ENCODE measurements at regions not wholly inside any gene's neighbourhood (a gene's known extent, or its start where the extent isn't known, plus 50 kb on each side); places are given as distances from the start of the nearest gene placed in this dataset.
"Not testable (repeated sequence)": the region's sequence is repeated elsewhere in the genome, so short reads cannot be mapped to it uniquely, and the experiment has no call there.

DNA sequence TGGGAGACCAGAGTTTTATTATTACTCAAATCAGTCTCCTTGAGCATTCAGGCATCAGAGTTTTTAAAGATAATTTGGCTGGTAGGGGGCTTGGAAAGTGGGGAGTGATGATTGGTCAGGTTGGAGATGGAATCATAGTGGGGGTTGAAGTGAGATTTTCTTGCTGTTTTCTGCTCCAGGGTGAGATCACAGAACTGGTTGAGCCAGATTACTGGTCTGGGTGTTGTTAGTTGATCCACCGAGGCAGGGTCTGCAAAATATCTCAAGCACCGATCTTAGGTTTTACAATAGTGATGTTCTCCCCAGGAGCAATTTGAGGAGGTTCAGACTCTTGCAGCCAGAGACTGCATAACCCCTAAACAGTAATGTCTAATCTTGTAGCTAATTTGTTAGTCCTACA, 141.0 kb downstream of the OTOL1 start:
- no peak overlapping the region for H3K27ac ChIP-seq (ENCODE audit: low read depth, low read length)
- POLR2A ChIA-PET, result no interaction called here

DNA sequence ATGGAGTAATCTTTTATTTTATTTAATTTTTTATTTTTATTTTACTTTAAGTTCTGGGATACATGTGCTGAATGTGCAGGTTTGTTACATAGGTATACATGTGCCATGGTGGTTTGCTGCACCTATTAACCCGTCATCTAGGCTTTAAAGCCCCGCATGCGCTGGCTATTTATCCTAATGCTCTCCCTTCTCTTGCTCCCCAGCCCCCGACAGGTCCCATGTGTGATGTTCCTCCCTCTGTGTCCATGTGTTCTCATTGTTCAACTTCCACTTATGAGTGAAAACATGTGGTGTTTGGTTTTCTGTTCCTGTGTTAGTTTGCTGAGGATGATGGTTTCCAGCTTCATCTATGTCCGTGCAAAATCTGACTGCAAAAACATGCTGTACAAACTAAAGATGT, 142.5 kb downstream of the OTOL1 start:
- H3K4me2 ChIP-seq (ENCODE audit: low read length); H3K9ac ChIP-seq (ENCODE audit: low read length); H2AFZ ChIP-seq (ENCODE audit: low read depth, low read length, poor library complexity, severe bottlenecking); H3K4me3 ChIP-seq (replicated peaks in 1 of 2; ENCODE audit: low read depth in 1 of 2, low read length in 2 of 2); H3K9me3 ChIP-seq (ENCODE audit: control insufficient read depth in 1 of 2, insufficient read depth in 1 of 2, low read depth in 1 of 2, low read length in 2 of 2); RAD21 ChIA-PET (ENCODE audit: low non-redundant PET in 1 of 2, low total read pairs in 2 of 2, uncharacterized antibody in 2 of 2, unreplicated experiment in 2 of 2); intact Hi-C loops (cut with micrococcal nuclease); H3K36me3 ChIP-seq (ENCODE audit: control insufficient read depth in 1 of 2, insufficient read depth in 2 of 2, low read length in 2 of 2); H3K27me3 ChIP-seq (ENCODE audit: insufficient read depth, low read length); DNase-seq (ENCODE audit: low read depth, low spot score); H4K20me1 ChIP-seq (ENCODE audit: insufficient read depth); ATAC-seq; CTCF ChIA-PET; POLR2A ChIA-PET; H3K9me2 ChIP-seq (ENCODE audit: insufficient read depth); H3K4me1 ChIP-seq (ENCODE audit: control insufficient read depth in 1 of 2, insufficient read depth in 2 of 2, low read length in 2 of 2); H3K27ac ChIP-seq (ENCODE audit: low read depth, low read length); H3K79me2 ChIP-seq (ENCODE audit: insufficient read depth, low read length); BruUV-seq (replicated peaks): not testable (repeated sequence)

More for the DNA sequence above, 141.0 kb downstream of the OTOL1 start:
- Histone ChIP-seq H3K4me3 (replicated peaks in 1 of 2; ENCODE audit: low read depth in 1 of 2, low read length in 2 of 2) (no peak overlapping the region), H3K4me1 (ENCODE audit: control insufficient read depth in 1 of 2, insufficient read depth in 2 of 2, low read length in 2 of 2) (no peaks in the 10 kb centered on the region), H2AFZ (ENCODE audit: low read depth, low read length, poor library complexity, severe bottlenecking) (no peak overlapping the region), H3K9me2 (ENCODE audit: insufficient read depth) (no peaks in the 10 kb centered on the region), H3K27me3 (ENCODE audit: insufficient read depth, low read length) (no peaks in the 10 kb centered on the region), H3K9me3 (ENCODE audit: control insufficient read depth in 1 of 2, insufficient read depth in 1 of 2, low read depth in 1 of 2, low read length in 2 of 2) (no peaks in the 10 kb centered on the region), H4K20me1 (ENCODE audit: insufficient read depth) (no peaks in the 10 kb centered on the region), H3K4me2 (ENCODE audit: low read length) (no peak overlapping the region), H3K36me3 (ENCODE audit: control insufficient read depth in 1 of 2, insufficient read depth in 2 of 2, low read length in 2 of 2) (no peaks in the 10 kb centered on the region), H3K79me2 (ENCODE audit: insufficient read depth, low read length) (no peaks in the 10 kb centered on the region), H3K9ac (ENCODE audit: low read length) (no peak overlapping the region)
- intact Hi-C loops (cut with micrococcal nuclease), result no loop called here
- BruUV-seq (replicated peaks), result no TSS peak
- DNase-seq (ENCODE audit: low read depth, low spot score), result no peak
- no peak for ATAC-seq
- no peak for TF ChIP-seq CTCF (IDR thresholded peaks at IDR 0.05 in 2 of 3, conservative IDR thresholded peaks at IDR 0.05 in 1 of 3; ENCODE audit: borderline replicate concordance in 1 of 3, insufficient read depth in 1 of 3, low read depth in 2 of 3, low read length in 2 of 3)
- no peak for TF ChIP-seq SRF (IDR thresholded peaks at IDR 0.05; ENCODE audit: low read depth)
- no peak for TF ChIP-seq ZFX (IDR thresholded peaks at IDR 0.05)
- no peak for TF ChIP-seq EZH2 (IDR thresholded peaks at IDR 0.05)
- TF ChIP-seq TCF7L2 (IDR thresholded peaks at IDR 0.05; ENCODE audit: borderline replicate concordance, extremely low read depth, insufficient read depth, insufficient read length), result no peak
- TF ChIP-seq YY1 (IDR thresholded peaks at IDR 0.05; ENCODE audit: extremely low read depth, insufficient replicate concordance, low read depth, low read length), result no peak
- TF ChIP-seq ZNF274 (IDR thresholded peaks at IDR 0.05; ENCODE audit: low read depth, low read length), result no peak
- TF ChIP-seq JUND (IDR thresholded peaks at IDR 0.05), result no peak
- TF ChIP-seq RAD21 (IDR thresholded peaks at IDR 0.05; ENCODE audit: low read depth), result no peak
- TF ChIP-seq CEBPB (IDR thresholded peaks at IDR 0.05; ENCODE audit: low read depth), result no peak
- ChIA-PET RAD21 (ENCODE audit: low non-redundant PET in 1 of 2, low total read pairs in 2 of 2, uncharacterized antibody in 2 of 2, unreplicated experiment in 2 of 2) (no interaction called here), CTCF (no interaction called here)

All from HCT116 (cell line).